SK-N-SH (cell line): ENCODE measurements at regions not wholly inside any gene's neighbourhood (a gene's known extent, or its start where the extent isn't known, plus 50 kb on each side); places are given as distances from the start of the nearest gene placed in this dataset.

Experiments used
- ELF1 ChIP-seq: IDR thresholded peaks from 2 replicates; pipeline ENCODE4 v1.4.0; 2012
- FOSL2 ChIP-seq: IDR thresholded peaks from 2 replicates; pipeline ENCODE4 v1.4.0; 2012; ENCODE audit warnings: low read depth, mild to moderate bottlenecking, moderate library complexity, borderline replicate concordance
- GABPA ChIP-seq: IDR thresholded peaks from 2 replicates; pipeline ENCODE4 v1.4.0; 2012; ENCODE audit warnings: low read depth, mild to moderate bottlenecking
- JUND ChIP-seq: IDR thresholded peaks from 2 replicates; pipeline ENCODE4 v1.4.0; 2012
- REST ChIP-seq: IDR thresholded peaks from 2 replicates; pipeline ENCODE4 v1.6.1; 2012; ENCODE audit warnings: mild to moderate bottlenecking, low read depth, low read length, moderate library complexity
- SMC3 ChIP-seq: IDR thresholded peaks from 2 replicates; pipeline ENCODE4 v1.6.1; 2012; ENCODE audit warnings: low read depth, low read length, improper control_type of control experiment
- TF ChIP-seq, protein P1 (sequence below): IDR thresholded peaks from 2 replicates; pipeline ENCODE4; 2012
- TF ChIP-seq, protein P2 (sequence below): fragments of 200-600 bp; sonication (generic); IDR thresholded peaks from 2 replicates; pipeline ENCODE4 v1.6.1; 2017; ENCODE audit warnings: antibody characterized with exemption, mild to moderate bottlenecking, moderate library complexity
- TF ChIP-seq, protein P3 (sequence below): fragments of 150-350 bp; IDR thresholded peaks from 2 replicates; pipeline ENCODE4 v1.6.1; 2017; ENCODE audit warnings: antibody characterized with exemption, low read length, low read depth, borderline replicate concordance

DNA sequence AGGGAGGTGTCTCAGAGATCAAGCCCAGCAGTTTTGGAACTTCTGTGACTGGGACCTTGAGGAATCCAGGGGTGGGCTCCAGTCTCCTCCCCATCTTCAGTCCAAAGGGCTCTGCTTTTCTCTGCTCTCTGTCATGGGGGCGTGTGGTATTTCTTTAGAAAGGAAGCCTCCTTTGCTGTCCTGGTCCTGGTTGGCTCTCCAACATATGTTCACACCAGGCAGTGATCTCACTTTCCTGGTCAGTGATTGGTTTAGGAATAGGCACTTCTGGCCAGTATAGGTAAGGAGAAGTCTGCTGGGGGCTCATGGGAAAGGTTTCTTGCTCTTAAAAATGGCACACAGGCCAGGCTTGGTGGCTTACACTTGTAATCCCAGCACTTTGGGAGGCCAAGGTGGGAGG, 115.5 kb upstream of the HAAO start:
- TF ChIP-seq SMC3 (no peak), FOSL2 (no peak), JUND (no peak), REST (no peak), GABPA (no peak), ELF1 (no peak)
- TF ChIP-seq, protein P1, sequence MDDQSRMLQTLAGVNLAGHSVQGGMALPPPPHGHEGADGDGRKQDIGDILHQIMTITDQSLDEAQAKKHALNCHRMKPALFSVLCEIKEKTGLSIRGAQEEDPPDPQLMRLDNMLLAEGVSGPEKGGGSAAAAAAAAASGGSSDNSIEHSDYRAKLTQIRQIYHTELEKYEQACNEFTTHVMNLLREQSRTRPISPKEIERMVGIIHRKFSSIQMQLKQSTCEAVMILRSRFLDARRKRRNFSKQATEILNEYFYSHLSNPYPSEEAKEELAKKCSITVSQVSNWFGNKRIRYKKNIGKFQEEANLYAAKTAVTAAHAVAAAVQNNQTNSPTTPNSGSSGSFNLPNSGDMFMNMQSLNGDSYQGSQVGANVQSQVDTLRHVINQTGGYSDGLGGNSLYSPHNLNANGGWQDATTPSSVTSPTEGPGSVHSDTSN = no peak
- TF ChIP-seq, protein P2, sequence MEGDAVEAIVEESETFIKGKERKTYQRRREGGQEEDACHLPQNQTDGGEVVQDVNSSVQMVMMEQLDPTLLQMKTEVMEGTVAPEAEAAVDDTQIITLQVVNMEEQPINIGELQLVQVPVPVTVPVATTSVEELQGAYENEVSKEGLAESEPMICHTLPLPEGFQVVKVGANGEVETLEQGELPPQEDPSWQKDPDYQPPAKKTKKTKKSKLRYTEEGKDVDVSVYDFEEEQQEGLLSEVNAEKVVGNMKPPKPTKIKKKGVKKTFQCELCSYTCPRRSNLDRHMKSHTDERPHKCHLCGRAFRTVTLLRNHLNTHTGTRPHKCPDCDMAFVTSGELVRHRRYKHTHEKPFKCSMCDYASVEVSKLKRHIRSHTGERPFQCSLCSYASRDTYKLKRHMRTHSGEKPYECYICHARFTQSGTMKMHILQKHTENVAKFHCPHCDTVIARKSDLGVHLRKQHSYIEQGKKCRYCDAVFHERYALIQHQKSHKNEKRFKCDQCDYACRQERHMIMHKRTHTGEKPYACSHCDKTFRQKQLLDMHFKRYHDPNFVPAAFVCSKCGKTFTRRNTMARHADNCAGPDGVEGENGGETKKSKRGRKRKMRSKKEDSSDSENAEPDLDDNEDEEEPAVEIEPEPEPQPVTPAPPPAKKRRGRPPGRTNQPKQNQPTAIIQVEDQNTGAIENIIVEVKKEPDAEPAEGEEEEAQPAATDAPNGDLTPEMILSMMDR = no peak
- TF ChIP-seq, protein P3, sequence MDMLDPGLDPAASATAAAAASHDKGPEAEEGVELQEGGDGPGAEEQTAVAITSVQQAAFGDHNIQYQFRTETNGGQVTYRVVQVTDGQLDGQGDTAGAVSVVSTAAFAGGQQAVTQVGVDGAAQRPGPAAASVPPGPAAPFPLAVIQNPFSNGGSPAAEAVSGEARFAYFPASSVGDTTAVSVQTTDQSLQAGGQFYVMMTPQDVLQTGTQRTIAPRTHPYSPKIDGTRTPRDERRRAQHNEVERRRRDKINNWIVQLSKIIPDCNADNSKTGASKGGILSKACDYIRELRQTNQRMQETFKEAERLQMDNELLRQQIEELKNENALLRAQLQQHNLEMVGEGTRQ = no peak
